GM10266 (cell line): ENCODE measurements at regions not wholly inside any gene's neighbourhood (a gene's known extent, or its start where the extent isn't known, plus 50 kb on each side); places are given as distances from the start of the nearest gene placed in this dataset.

ENCODE experiments used
- DNase-seq: peaks from one replicate; pipeline ENCODE4 v3.0.0; 2012; ENCODE audit errors: extremely low spot score
- TF ChIP-seq, protein P1 (sequence below): IDR thresholded peaks from 2 replicates; pipeline ENCODE4 v1.5.1; 2012; ENCODE audit warnings: mild to moderate bottlenecking, low read depth; ENCODE audit not compliant: control insufficient read depth, insufficient read depth; ENCODE audit errors: missing control alignments

DNA sequence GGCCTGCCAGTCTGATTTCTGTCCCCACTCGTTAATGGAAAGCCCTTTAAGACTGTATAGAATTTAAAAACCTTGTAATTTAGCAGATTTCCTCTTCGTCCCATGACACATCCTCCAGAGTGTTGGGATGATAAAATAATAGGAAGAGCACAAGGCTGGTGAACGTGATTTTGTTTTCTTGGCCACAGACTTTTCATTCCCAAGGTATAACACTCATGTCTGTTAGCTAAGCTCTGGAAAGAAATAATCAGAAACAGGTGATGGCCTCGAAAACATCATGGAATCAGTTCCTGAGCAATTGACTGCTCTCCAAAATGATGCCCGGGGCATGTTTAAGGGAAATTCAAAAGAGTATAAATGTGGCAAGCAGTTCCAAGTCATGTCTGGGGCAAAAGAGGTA, 337.8 kb upstream of the TCF4 start:
- TF ChIP-seq, protein P1, sequence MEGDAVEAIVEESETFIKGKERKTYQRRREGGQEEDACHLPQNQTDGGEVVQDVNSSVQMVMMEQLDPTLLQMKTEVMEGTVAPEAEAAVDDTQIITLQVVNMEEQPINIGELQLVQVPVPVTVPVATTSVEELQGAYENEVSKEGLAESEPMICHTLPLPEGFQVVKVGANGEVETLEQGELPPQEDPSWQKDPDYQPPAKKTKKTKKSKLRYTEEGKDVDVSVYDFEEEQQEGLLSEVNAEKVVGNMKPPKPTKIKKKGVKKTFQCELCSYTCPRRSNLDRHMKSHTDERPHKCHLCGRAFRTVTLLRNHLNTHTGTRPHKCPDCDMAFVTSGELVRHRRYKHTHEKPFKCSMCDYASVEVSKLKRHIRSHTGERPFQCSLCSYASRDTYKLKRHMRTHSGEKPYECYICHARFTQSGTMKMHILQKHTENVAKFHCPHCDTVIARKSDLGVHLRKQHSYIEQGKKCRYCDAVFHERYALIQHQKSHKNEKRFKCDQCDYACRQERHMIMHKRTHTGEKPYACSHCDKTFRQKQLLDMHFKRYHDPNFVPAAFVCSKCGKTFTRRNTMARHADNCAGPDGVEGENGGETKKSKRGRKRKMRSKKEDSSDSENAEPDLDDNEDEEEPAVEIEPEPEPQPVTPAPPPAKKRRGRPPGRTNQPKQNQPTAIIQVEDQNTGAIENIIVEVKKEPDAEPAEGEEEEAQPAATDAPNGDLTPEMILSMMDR = no peak
- no peak for DNase-seq

DNA sequence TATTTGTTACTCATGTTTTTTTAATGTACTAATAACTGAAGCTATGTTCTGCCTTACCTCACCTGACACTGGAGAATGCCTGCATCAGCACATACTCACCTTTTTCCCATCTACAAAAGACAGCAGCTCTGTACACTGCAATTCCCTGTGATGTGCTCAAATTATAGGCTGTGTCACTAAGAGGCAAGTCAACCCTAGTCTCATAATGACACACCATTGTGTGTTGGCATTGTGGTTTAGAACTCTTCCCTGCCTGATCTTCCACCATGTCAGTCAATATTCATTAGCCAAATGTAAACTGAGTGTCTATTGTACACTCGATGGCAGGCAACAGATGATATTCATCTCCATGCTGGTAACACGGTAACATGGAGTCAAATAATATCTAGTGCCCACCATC, 332.1 kb upstream of the TCF4 start:
- DNase-seq = no peak
- TF ChIP-seq, protein P1 = no peak

DNA sequence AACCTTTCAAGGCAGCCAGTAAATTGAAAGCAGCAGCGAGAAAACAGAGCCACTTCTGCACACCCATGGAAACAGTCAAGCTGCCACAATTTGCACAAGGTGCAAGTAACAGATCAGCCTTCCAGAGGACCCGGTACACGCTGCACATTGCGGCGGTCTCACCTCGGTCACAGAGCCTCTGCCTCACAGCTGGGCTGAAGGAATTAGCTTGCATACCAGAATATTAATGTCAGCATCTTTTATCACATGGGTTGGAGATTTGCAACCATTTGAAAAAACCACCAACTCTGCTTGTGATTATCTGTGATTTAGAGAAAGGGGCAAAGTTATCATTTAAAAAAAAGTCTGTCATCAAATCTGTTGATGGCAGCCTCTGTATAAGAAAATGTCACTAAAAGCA, 330.5 kb upstream of the TCF4 start:
- no peak for DNase-seq
- TF ChIP-seq, protein P1 = no peak

DNA sequence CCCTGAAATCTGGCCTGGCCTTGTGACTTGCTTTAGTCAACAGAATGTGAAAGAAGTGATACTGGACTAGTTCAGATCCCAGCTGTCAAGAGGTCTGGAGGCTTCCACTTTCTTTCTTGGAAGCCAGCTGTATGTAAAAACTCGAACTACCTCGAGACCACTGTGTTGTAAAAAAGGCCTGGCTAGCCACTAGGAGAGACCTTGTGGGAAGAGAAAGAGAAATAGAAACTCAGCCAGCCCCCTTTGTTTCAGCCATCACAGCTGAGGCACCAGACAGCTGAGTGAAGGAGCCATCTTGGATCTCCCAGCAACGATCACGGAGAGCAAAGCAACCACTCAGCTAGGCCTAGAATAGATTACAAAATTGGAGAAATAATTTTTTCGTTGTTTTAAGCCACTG, 324.9 kb upstream of the TCF4 start:
- no peak for DNase-seq
- TF ChIP-seq, protein P1 = no peak

DNA sequence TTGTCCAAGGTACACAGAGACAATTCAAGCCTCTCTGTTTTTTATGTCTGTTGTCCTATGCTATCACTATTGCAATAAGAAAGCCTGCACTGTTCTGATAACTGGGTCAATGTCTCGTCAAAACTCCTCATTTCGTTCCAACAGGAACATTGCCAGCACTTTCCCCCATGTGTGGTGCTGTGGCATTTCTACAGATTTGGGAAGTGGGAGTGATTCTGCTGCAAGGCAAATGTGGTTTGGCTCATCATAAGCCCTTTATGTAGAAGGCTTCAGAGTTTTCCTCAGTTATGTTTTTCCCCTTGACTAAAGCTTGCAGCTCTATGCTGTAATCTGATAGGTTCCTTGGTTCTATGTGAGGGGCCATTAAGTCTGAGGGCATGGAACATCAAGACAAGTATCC, 324.1 kb upstream of the TCF4 start:
- TF ChIP-seq, protein P1 = no peak
- no peak for DNase-seq

DNA sequence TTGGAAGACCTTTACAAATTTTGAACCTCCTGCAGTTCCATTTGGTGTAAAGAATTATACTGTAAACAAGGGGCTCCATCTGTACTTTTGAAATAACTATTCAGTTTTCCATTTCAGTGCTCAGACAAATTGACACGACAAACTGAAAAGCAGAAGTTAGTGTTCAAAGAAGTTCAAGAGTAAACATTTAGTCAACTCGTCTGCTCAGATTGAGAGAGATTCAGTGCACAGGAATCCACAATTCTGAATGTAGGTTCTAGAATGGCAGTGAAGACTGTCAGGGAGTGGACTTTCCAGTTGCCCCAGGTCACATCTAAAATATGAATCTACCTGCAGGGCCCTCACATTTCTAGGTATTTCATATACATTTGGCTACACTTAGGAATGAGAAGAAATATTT, 322.3 kb upstream of the TCF4 start:
- TF ChIP-seq, protein P1 = no peak
- no peak for DNase-seq

DNA sequence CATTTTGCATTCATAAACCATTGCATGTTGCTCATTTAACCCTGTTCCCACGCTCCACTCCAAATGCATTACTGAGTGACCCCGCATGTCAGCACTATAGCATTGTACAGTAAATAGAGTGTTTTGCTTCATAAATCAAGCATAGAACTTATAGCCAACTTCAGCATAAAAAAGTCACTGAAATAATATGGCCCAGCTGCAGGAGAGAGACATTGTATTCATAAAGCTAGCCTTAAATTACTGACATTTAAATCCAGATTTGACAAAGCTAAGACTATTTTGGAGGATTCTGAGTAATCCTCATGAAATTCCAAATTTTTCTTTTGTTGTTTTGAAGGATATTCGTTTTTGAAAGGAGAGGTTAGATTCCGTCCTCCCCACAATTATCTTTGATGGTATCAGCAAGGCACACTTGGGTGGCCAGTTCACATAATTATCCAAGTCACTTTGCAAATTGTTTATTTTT, 320.9 kb upstream of the TCF4 start:
- TF ChIP-seq, protein P1 = no peak
- no peak for DNase-seq
